ENCODE measurements at regions not wholly inside any gene's neighbourhood (a gene's known extent, or its start where the extent isn't known, plus 50 kb on each side); places are given as distances from the start of the nearest gene placed in this dataset.

- no peak for TF ChIP-seq CTCF (conservative IDR thresholded peaks at IDR 0.05; ENCODE audit: low read length)
- TF ChIP-seq EZH2phosphoT487 (IDR thresholded peaks at IDR 0.05; ENCODE audit: borderline replicate concordance, low read depth, low read length) = no peak
Observed at GRCh38 chr14:37901978-37902377, 305.7 kb upstream of the SSTR1 start.
